ENCODE measurements at regions not wholly inside any gene's neighbourhood (a gene's known extent, or its start where the extent isn't known, plus 50 kb on each side); places are given as distances from the start of the nearest gene placed in this dataset.

DNA sequence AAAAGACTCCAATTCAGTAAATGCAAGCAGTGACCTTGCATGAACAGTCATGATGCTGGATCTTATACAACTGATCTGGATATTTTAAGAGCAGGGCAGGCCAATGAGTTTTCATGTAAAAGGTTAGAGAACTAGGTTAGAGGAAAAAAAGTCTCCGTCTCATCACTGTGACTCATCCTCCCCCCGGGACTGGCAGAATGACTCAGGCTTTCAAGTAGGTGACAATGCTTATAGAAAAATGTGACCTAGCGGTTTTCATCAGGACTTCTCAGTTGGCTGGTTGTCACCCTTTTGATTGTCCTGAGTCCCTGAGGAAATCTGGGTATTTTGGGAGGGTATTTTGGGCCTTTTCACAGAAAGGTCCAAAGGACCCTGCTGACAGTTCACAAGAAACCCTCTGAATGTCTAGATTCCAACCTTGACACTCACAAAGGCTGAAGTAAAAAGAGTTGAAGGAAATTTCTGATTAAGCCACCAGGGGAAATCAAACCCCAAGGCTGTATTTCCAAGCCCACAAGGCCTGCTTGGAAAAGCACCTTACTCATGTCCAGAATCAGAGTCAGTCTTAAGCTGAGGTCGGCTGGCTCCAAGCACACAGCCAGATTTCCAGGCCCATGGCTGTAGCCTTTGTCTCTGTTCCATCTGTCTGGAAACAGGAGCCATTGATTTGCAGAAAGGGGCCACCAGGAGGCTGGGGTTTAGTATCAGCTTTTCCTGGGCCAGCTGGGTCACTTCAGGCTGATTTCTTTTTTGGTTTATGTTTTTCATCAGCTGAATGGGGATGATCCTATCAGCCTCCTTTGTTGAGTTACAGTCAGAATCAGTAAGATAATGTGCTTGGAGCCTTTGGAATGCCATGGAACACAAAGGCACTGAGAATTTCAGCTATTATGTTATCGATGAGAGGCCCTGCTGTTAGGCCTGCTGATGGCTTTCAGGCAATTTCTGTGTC is 226.4 kb upstream of the HABP2 start:
- TF ChIP-seq, protein P1, sequence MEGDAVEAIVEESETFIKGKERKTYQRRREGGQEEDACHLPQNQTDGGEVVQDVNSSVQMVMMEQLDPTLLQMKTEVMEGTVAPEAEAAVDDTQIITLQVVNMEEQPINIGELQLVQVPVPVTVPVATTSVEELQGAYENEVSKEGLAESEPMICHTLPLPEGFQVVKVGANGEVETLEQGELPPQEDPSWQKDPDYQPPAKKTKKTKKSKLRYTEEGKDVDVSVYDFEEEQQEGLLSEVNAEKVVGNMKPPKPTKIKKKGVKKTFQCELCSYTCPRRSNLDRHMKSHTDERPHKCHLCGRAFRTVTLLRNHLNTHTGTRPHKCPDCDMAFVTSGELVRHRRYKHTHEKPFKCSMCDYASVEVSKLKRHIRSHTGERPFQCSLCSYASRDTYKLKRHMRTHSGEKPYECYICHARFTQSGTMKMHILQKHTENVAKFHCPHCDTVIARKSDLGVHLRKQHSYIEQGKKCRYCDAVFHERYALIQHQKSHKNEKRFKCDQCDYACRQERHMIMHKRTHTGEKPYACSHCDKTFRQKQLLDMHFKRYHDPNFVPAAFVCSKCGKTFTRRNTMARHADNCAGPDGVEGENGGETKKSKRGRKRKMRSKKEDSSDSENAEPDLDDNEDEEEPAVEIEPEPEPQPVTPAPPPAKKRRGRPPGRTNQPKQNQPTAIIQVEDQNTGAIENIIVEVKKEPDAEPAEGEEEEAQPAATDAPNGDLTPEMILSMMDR (IDR thresholded peaks at IDR 0.05) = no peak
- TF ChIP-seq POLR2AphosphoS5 (IDR thresholded peaks at IDR 0.05; ENCODE audit: low read depth, low read length) = no peak
- no peak for TF ChIP-seq SIN3A (IDR thresholded peaks at IDR 0.05; ENCODE audit: borderline replicate concordance, insufficient read depth, low read depth, low read length)
